Upper lobe of left lung (tissue), 6 donors: ENCODE measurements at regions not wholly inside any gene's neighbourhood (a gene's known extent, or its start where the extent isn't known, plus 50 kb on each side); places are given as distances from the start of the nearest gene placed in this dataset.
"Not testable (repeated sequence)": the region's sequence is repeated elsewhere in the genome, so short reads cannot be mapped to it uniquely, and the experiment has no call there.

Source experiments
- ATAC-seq, 2 donors: fragments of 200-7000 bp; cut with Tn5 transposase; one replicate each; pipeline ENCODE4 v1.9.1; 2022; ENCODE audit warnings: mild to moderate bottlenecking in 2 of 2, moderate library complexity in 2 of 2; ENCODE audit not compliant: low FRiP score in 2 of 2
- DNase-seq, 2 donors: peaks; one replicate each; pipeline ENCODE4 v3.0.0-alpha.2; 2019 to 2020
- H3K27ac ChIP-seq, 4 donors: fragments of 200-600 bp; sonication (generic); one replicate each; pipeline ENCODE4 v1.5.1; 2016 to 2019
- H3K27me3 ChIP-seq, 4 donors: fragments of 200-600 bp; sonication (generic); one replicate each; pipeline ENCODE4 v1.5.1; 2017 to 2019
- H3K36me3 ChIP-seq, 4 donors: fragments of 200-600 bp; sonication (generic); one replicate each; pipeline ENCODE4 v1.5.1; 2016 to 2019
- H3K4me1 ChIP-seq, 4 donors: fragments of 200-600 bp; sonication (generic); one replicate each; pipeline ENCODE4 v1.5.1; 2018 to 2019
- H3K4me3 ChIP-seq, 4 donors: fragments of 200-600 bp; sonication (generic); one replicate each; pipeline ENCODE4 v1.5.1; 2017 to 2019; ENCODE audit warnings: mild to moderate bottlenecking in 2 of 4, moderate library complexity in 1 of 4
- H3K9me3 ChIP-seq, 4 donors: fragments of 200-600 bp; sonication (generic); one replicate each; pipeline ENCODE4 v1.5.1; 2018 to 2019
- EP300 ChIP-seq, 4 donors: sonication (generic); formaldehyde crosslinking; IDR thresholded peaks; one replicate each; pipeline ENCODE4 v1.5.1; 2017; ENCODE audit warnings: antibody characterized with exemption in 4 of 4, control low read depth in 2 of 4
- POLR2A ChIP-seq, 4 donors: fragments of 450-650 bp; IDR thresholded peaks; one replicate each; pipeline ENCODE4 v1.5.1; 2016 to 2017; ENCODE audit warnings: antibody characterized with exemption in 4 of 4, mild to moderate bottlenecking in 2 of 4
- POLR2AphosphoS5 ChIP-seq, 2 donors: sonication (generic); formaldehyde crosslinking; IDR thresholded peaks; one replicate each; pipeline ENCODE4 v1.5.1; 2017; ENCODE audit warnings: antibody characterized with exemption in 2 of 2
- WGBS, 2 donors: methylation state at CpG; one replicate each; pipeline ENCODE4 v1.1.5; 2017 to 2018; 5-methylcytosine and 5-hydroxymethylcytosine counted together
- TF ChIP-seq, protein P1 (sequence below), 6 experiments: fragments of 450-650 bp in 4 of 6; fragments of 200-600 bp in 2 of 6; sonication (generic) in 2 of 6; IDR thresholded peaks; one replicate each; pipeline ENCODE4 v1.5.1; 2016 to 2019; ENCODE audit warnings: antibody characterized with exemption in 6 of 6
- donor health status: DM: no; HTN: no; CAD: no; lungs with moderate emphysema.
- donor health status: DM: no; HTN: yes; CAD: no; lungs with severe emphysema.

DNA sequence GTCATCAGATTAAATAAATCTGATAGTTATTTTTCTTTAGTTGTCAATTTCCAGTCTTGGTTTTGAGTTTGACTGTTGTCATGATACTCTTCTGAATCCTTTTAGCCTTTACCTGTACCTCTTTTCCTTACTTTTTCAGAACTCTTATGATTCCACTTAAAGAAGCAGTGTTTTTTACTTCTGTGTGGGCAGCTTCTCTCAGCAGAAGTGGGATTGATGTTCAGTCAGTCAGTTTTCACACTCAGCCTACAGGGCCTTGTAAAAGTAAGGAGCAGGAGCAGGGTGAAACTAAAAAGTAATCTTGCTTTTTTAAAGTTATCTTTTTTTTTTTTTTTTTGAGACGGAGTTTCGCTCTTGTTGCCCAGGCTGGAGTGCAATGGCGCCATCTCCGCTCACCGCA lies 75.1 kb downstream of the HAUS1 start:
- H3K27me3 ChIP-seq = no peaks in the 10 kb centered on the region
- TF ChIP-seq POLR2A (IDR thresholded peaks at IDR 0.05) (no peak), EP300 (IDR thresholded peaks at IDR 0.05) (no peak), POLR2AphosphoS5 (IDR thresholded peaks at IDR 0.05) (no peak)
- TF ChIP-seq, protein P1, sequence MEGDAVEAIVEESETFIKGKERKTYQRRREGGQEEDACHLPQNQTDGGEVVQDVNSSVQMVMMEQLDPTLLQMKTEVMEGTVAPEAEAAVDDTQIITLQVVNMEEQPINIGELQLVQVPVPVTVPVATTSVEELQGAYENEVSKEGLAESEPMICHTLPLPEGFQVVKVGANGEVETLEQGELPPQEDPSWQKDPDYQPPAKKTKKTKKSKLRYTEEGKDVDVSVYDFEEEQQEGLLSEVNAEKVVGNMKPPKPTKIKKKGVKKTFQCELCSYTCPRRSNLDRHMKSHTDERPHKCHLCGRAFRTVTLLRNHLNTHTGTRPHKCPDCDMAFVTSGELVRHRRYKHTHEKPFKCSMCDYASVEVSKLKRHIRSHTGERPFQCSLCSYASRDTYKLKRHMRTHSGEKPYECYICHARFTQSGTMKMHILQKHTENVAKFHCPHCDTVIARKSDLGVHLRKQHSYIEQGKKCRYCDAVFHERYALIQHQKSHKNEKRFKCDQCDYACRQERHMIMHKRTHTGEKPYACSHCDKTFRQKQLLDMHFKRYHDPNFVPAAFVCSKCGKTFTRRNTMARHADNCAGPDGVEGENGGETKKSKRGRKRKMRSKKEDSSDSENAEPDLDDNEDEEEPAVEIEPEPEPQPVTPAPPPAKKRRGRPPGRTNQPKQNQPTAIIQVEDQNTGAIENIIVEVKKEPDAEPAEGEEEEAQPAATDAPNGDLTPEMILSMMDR (IDR thresholded peaks at IDR 0.05) = no peak
- H3K4me1 ChIP-seq = peaks cover 24 to 56% (median 30%) of the 10 kb centered on the region in 4 donors
- no peaks in the 10 kb centered on the region for H3K9me3 ChIP-seq
- WGBS, 2 donors = 96 to 97% methylated on average over 5 of the region's 5 CpGs
- no peak for DNase-seq
- no peaks in the 10 kb centered on the region for H3K36me3 ChIP-seq
- H3K4me3 ChIP-seq = no peak overlapping the region
- H3K27ac ChIP-seq = no peak overlapping the region
- no peak for ATAC-seq

DNA sequence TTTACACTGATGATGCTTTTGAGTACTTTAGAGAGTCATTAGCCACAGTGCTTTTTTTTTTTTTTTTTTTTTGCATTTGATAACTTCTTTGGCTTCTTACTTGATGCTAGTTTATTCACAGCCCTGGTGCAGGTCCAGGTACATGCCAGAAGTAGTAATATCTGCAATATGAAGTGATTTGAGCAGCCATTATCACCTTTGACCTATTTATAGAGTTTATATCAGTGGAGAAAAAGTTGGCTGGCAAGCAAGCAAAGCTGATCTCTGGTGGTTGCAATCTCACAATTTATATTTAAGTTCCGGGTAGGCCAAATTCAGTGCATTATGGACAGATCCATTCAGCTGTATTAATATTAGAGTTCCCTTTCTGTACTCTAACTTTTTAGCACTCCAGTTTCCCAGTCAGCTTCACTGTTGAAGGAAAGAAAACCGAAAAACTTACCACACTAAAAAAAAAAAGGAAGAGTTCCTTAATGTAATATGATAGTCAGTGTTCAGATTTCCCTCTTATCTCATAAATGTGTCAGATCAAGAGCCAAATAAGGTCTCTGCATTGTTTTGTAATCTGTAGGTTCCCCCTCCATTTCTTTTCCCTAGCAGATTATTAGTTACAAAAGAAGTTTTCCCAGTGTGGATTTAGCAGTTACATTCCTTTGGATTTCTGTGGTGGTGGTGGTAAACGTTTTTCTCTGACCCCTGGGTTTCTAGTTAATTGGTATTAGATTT lies 78.6 kb downstream of the HAUS1 start:
- TF ChIP-seq, protein P1 (IDR thresholded peaks at IDR 0.05) = no peak
- TF ChIP-seq POLR2AphosphoS5 (IDR thresholded peaks at IDR 0.05) (no peak), POLR2A (IDR thresholded peaks at IDR 0.05) (no peak)
- no peaks in the 10 kb centered on the region for H3K27me3 ChIP-seq
- no peak for DNase-seq
- no peaks in the 10 kb centered on the region for H3K36me3 ChIP-seq
- no peak overlapping the region for H3K27ac ChIP-seq
- H3K9me3 ChIP-seq = no peaks in the 10 kb centered on the region
- WGBS, 2 donors = 36 to 43% methylated on average over 3 of the region's 3 CpGs
- H3K4me3 ChIP-seq = no peak overlapping the region
- no peak for ATAC-seq
- peaks cover 10 to 32% (median 15%) of the 10 kb centered on the region in 4 donors for H3K4me1 ChIP-seq

DNA sequence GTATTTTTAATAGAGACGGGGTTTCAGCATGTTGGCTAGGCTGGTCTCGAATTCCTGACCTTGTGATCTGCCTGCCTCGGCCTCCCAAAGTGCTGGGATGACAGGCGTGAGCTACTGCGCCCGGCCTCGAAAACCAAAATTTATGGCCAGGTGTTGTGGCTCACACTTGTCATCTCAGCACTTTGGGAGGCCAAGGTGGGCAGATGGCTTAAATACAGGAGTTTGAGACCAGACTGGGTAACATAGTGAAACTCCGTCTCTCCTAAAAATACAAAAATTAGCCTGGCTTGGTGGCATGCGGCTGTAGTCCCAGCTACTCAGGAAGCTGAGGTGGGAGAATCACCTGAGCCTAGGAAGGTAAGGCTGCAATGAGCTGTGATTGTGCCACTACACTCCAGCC lies 80.1 kb downstream of the HAUS1 start:
- ATAC-seq, DNase-seq, H3K36me3 ChIP-seq, H3K27ac ChIP-seq, H3K9me3 ChIP-seq, H3K4me3 ChIP-seq, H3K27me3 ChIP-seq: not testable (repeated sequence)
- WGBS, 2 donors = 91 to 92% methylated on average over 9 of the region's 9 CpGs
- peaks cover 8 to 29% (median 15%) of the 10 kb centered on the region in 4 donors for H3K4me1 ChIP-seq

DNA sequence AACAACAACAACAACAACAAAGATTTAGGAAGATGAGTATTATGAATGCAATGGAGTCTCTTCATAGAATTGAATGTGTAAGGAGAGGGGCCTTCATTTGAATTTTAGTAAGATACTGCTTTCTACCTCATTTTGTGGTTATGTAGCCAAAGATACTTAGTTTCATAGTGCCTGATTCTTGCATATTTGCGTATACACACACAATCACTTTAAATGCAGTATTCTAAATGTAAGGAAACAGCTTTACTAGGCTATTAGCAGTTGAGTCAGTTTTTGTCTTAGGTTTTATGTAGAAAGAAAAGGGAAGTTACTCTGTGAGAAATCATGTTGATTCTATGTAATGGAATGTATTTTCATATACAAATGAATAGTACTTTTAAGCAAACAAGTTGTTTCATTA lies 80.5 kb downstream of the HAUS1 start:
- DNase-seq (no peak), ATAC-seq (no peak)
- Histone ChIP-seq H3K27me3 (no peaks in the 10 kb centered on the region), H3K4me3 (no peak overlapping the region), H3K9me3 (no peaks in the 10 kb centered on the region), H3K27ac (no peak overlapping the region), H3K4me1 (peaks cover 8 to 29% (median 15%) of the 10 kb centered on the region in 4 donors), H3K36me3 (no peaks in the 10 kb centered on the region)
- 74 to 76% methylated on average over 1 of the region's 1 CpG for WGBS, 2 donors
- TF ChIP-seq POLR2AphosphoS5 (IDR thresholded peaks at IDR 0.05) (no peak), EP300 (IDR thresholded peaks at IDR 0.05) (no peak), POLR2A (IDR thresholded peaks at IDR 0.05) (no peak)
- TF ChIP-seq, protein P1 (IDR thresholded peaks at IDR 0.05) = no peak

DNA sequence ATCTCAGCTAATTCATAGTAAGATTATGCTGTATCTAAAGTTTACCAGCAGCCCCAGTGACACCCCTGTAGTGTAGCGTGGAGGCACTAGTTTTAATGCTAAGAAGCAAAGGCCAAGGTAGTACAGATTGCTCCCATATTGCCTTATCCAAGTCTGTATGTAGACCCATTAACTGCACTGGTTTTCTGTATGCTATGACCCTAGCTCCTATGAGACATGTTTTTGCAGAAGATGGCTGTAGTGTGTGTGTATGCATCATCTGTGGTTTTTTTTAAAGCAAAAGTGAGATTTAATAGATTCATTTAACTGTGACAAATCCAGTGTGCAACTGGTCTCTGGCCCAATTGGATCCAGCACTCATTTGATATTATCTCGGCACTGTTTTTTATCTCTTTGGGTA lies 86.5 kb downstream of the HAUS1 start:
- H3K9me3 ChIP-seq = no peaks in the 10 kb centered on the region
- H3K4me1 ChIP-seq = peaks cover 0 to 3% (median 0%) of the 10 kb centered on the region in 4 donors
- ATAC-seq = no peak
- 95 to 97% methylated on average over 2 of the region's 2 CpGs for WGBS, 2 donors
- H3K27ac ChIP-seq = no peak overlapping the region
- H3K4me3 ChIP-seq = no peak overlapping the region
- H3K27me3 ChIP-seq = no peaks in the 10 kb centered on the region
- TF ChIP-seq POLR2AphosphoS5 (IDR thresholded peaks at IDR 0.05) = no peak
- no peaks in the 10 kb centered on the region for H3K36me3 ChIP-seq
- no peak for DNase-seq

DNA sequence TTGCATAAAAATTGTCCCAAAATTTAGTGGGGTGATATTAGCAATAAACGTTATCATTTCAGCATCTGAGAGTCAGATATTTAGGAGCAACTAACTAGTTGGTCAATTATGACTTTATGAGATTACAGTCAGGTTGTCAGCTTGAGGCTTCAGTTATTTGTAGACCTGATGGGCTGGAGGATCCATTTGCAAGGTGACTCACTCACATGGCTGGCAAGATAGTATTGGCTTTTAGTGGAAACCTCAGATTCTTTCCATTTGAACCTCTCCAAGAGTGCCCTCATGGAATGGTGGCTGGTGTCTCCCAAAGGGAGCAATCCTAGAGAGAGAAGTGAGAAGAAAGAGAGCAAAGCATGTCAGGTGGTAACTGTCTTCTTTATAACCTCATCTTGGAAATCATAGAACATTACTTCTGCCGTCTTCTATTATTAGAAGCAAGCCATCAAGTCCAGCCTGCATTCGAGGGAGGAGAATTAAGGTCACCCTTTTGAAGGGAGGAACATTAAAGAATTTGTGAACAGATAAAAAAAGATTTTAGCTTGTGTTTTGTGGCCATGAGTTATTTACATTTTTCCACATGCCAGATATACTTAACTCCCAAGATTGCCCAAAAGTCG lies 92.5 kb downstream of the HAUS1 start:
- Histone ChIP-seq H3K9me3 (no peaks in the 10 kb centered on the region), H3K4me1 (peaks cover 9 to 16% (median 15%) of the 10 kb centered on the region in 4 donors), H3K4me3 (no peak overlapping the region), H3K27ac (no peak overlapping the region), H3K27me3 (no peaks in the 10 kb centered on the region), H3K36me3 (peaks cover 0 to 6% (median 0%) of the 10 kb centered on the region in 4 donors)
- TF ChIP-seq, protein P1 (IDR thresholded peaks at IDR 0.05) = no peak
- TF ChIP-seq POLR2A (IDR thresholded peaks at IDR 0.05) = no peak
- TF ChIP-seq POLR2AphosphoS5 (IDR thresholded peaks at IDR 0.05) = no peak
- no peak for TF ChIP-seq EP300 (IDR thresholded peaks at IDR 0.05)
- 82 to 85% methylated on average over 4 of the region's 4 CpGs for WGBS, 2 donors
- DNase-seq = no peak
- ATAC-seq = no peak
